Thyroid gland (tissue), 4 donors: ENCODE measurements at regions not wholly inside any gene's neighbourhood (a gene's known extent, or its start where the extent isn't known, plus 50 kb on each side); places are given as distances from the start of the nearest gene placed in this dataset.

Experiments used
- CTCF ChIP-seq, 6 experiments: fragments of 200-600 bp in 3 of 6; fragments of 450-650 bp in 3 of 6; sonication (generic) in 3 of 6; IDR thresholded peaks; one replicate each; pipeline ENCODE4 v1.5.1; 2016 to 2019; ENCODE audit warnings: antibody characterized with exemption in 6 of 6, mild to moderate bottlenecking in 2 of 6, inconsistent platforms in 1 of 6, moderate library complexity in 1 of 6
- POLR2A ChIP-seq, 2 donors: fragments of 450-650 bp; IDR thresholded peaks; one replicate each; pipeline ENCODE4 v1.6.1; 2017; ENCODE audit warnings: antibody characterized with exemption in 2 of 2, mild to moderate bottlenecking in 2 of 2, moderate library complexity in 1 of 2

DNA sequence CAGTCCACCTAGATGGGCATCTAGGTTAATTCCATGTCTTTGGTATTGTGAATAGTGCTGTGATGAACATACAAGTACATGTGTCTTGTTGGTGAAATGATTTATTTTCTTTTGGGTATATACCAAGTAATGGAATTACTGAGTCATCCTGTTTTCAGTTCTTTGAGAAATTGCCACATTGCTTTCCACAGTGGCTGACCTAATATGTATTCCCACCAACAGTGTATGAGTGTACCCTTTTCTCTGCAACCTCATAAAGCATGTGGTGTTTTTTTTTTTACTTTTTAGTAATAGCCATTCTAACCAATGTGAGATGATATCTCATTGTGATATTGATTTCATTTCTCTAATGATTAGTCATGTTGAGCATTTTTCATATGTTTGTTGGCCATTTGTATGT lies 86.0 kb upstream of the NDN start:
- TF ChIP-seq POLR2A (IDR thresholded peaks at IDR 0.05) (no peak), CTCF (IDR thresholded peaks at IDR 0.05) (no peak)
